ENCODE measurements at regions not wholly inside any gene's neighbourhood (a gene's known extent, or its start where the extent isn't known, plus 50 kb on each side); places are given as distances from the start of the nearest gene placed in this dataset.

GRCh38 chr10:106217627-106218026 is 946.9 kb downstream of the SORCS1 start:
- Histone ChIP-seq H3K4me3 (no peak overlapping the region), H3K36me3 (no peaks in the 10 kb centered on the region), H3K27ac (no peak overlapping the region), H3K27me3 (no peaks in the 10 kb centered on the region), H3K9me3 (no peaks in the 10 kb centered on the region), H3K4me1 (no peaks in the 10 kb centered on the region)
- 68% methylated on average over 3 of the region's 3 CpGs for WGBS
- no peak for TF ChIP-seq CTCF (IDR thresholded peaks at IDR 0.05)
- no peak for TF ChIP-seq POLR2A (IDR thresholded peaks at IDR 0.05)
- no peak for TF ChIP-seq EP300 (IDR thresholded peaks at IDR 0.05)
- TF ChIP-seq POLR2AphosphoS5 (IDR thresholded peaks at IDR 0.05) = no peak
- no peak for DNase-seq (ENCODE audit: low spot score in 2 of 2)

- no peak for TF ChIP-seq POLR2A (IDR thresholded peaks at IDR 0.05)
- TF ChIP-seq POLR2AphosphoS5 (IDR thresholded peaks at IDR 0.05) = no peak
- WGBS = 45% methylated on average over 2 of the region's 2 CpGs
- Histone ChIP-seq H3K4me3 (no peak overlapping the region), H3K4me1 (no peaks in the 10 kb centered on the region), H3K9me3 (no peaks in the 10 kb centered on the region), H3K27ac (no peak overlapping the region), H3K36me3 (no peaks in the 10 kb centered on the region), H3K27me3 (no peaks in the 10 kb centered on the region)
- DNase-seq (ENCODE audit: low spot score in 2 of 2) = no peak
Observed at GRCh38 chr10:106216085-106216484, 948.4 kb downstream of the SORCS1 start.

DNA sequence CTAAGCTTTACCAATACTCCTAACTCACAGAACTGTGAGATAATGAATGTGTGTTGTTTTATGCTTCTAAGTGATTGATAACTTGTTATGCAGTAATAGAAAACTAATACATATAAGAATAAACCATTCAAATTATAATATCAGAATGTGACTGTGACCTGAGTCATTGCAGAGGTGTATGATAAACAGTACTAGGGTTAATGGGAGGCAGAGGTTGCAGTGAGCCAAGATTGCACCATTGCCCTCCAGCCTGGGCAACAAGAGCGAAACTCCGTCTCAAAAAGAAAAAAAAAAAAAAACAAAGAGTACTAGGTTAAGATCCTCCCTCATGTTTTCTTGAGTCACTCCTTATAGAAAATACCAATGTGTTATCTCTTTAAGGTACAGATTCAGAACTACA is 950.3 kb downstream of the SORCS1 start:
- TF ChIP-seq POLR2A (IDR thresholded peaks at IDR 0.05) (no peak), EP300 (IDR thresholded peaks at IDR 0.05) (no peak), POLR2AphosphoS5 (IDR thresholded peaks at IDR 0.05) (no peak), CTCF (IDR thresholded peaks at IDR 0.05) (no peak)
- H3K4me1 ChIP-seq = no peaks in the 10 kb centered on the region
- H3K27ac ChIP-seq = no peak overlapping the region
- no peak for DNase-seq (ENCODE audit: low spot score in 2 of 2)
- H3K4me3 ChIP-seq = no peak overlapping the region
- H3K36me3 ChIP-seq = no peaks in the 10 kb centered on the region
- WGBS = 91% methylated on average over 2 of the region's 2 CpGs
- H3K9me3 ChIP-seq = no peaks in the 10 kb centered on the region
- H3K27me3 ChIP-seq = no peaks in the 10 kb centered on the region

GRCh38 chr10:106213493-106213892 is 951.0 kb downstream of the SORCS1 start:
- Histone ChIP-seq H3K4me1 (no peaks in the 10 kb centered on the region), H3K4me3 (no peak overlapping the region), H3K27me3 (no peaks in the 10 kb centered on the region), H3K9me3 (no peaks in the 10 kb centered on the region), H3K27ac (no peak overlapping the region), H3K36me3 (no peaks in the 10 kb centered on the region)
- TF ChIP-seq CTCF (IDR thresholded peaks at IDR 0.05) (no peak), POLR2A (IDR thresholded peaks at IDR 0.05) (no peak), EP300 (IDR thresholded peaks at IDR 0.05) (no peak), POLR2AphosphoS5 (IDR thresholded peaks at IDR 0.05) (no peak)
- WGBS = 88% methylated on average over 1 of the region's 1 CpG
- no peak for DNase-seq (ENCODE audit: low spot score in 2 of 2)

DNA sequence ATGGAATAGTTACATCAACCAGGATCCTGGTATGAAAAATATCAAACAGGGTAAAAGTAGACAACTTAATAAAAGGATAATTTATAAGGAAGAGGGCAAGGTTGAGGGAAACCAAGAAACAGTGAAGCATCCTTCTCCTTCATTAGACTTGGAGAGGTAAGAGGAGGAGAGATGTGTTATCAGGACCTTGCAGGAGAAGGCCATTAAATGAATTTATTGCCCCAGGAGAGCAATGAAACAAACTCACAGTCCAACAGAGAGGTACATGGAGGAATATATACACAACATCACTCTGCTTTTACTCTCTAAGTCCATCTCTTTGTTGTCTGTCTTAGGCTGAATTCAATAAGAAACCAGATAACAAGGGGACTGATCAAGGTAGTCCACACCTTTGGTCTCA is 966.2 kb downstream of the SORCS1 start:
- H3K27ac ChIP-seq = no peak overlapping the region
- H3K9me3 ChIP-seq = no peaks in the 10 kb centered on the region
- TF ChIP-seq CTCF (IDR thresholded peaks at IDR 0.05) = no peak
- no peak for TF ChIP-seq EP300 (IDR thresholded peaks at IDR 0.05)
- TF ChIP-seq POLR2A (IDR thresholded peaks at IDR 0.05) = no peak
- TF ChIP-seq POLR2AphosphoS5 (IDR thresholded peaks at IDR 0.05) = no peak

DNA sequence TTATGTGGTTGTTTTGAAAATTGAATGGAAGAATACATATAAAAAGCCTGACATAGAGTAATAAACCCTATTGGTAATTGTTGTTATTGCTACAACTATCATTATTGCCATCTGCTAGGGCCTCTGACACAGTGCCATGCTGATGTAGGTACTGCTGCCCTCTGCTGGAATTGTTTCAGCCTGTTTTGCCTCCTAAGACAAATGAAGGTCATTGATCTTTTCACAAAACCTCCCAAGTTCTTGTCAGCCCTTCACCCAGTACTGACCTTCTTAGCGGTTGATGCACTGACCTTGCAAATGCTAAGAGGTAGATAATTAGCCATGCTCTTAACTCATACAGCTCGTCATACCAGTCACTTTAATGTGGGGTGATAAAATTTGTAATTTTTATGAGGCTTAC is 975.2 kb downstream of the SORCS1 start:
- H3K4me3 ChIP-seq = no peak overlapping the region
- no peak for TF ChIP-seq EP300 (IDR thresholded peaks at IDR 0.05)
- no peak for TF ChIP-seq POLR2A (IDR thresholded peaks at IDR 0.05)
- TF ChIP-seq CTCF (IDR thresholded peaks at IDR 0.05) = no peak
- TF ChIP-seq POLR2AphosphoS5 (IDR thresholded peaks at IDR 0.05) = no peak
- no peaks in the 10 kb centered on the region for H3K4me1 ChIP-seq
- no peak overlapping the region for H3K27ac ChIP-seq
- no peak for DNase-seq (ENCODE audit: low spot score in 2 of 2)
- H3K9me3 ChIP-seq = no peaks in the 10 kb centered on the region
- H3K27me3 ChIP-seq = no peaks in the 10 kb centered on the region
- H3K36me3 ChIP-seq = no peaks in the 10 kb centered on the region
- 66% methylated on average over 2 of the region's 2 CpGs for WGBS

More for the DNA sequence above, 966.2 kb downstream of the SORCS1 start:
- Histone ChIP-seq H3K27me3 (no peaks in the 10 kb centered on the region), H3K36me3 (no peaks in the 10 kb centered on the region), H3K4me3 (no peak overlapping the region), H3K4me1 (no peaks in the 10 kb centered on the region)
- no peak for DNase-seq (ENCODE audit: low spot score in 2 of 2)

Data from suprapubic skin (tissue), 4 donors.